ENCODE measurements at regions not wholly inside any gene's neighbourhood (a gene's known extent, or its start where the extent isn't known, plus 50 kb on each side); places are given as distances from the start of the nearest gene placed in this dataset.

DNA sequence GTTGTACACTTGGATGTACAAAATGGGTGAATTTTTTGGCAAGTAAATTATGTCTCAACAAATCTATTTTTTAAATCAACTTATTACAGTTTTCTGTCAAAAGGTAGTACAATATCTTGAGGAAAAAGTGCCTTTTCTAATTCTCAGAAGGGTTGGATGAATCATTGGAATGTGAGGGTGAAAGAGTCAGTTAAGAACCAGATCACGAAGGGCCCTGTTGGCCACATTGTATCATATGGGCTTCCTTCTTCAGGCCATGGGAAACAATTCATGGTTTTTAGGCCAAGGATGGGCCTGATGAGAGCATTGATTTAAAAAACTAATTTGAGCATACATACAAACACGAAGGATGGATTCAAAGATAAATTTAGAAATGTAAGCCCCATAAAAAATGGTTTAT lies 503.7 kb downstream of the TNS3 start:
- TF ChIP-seq POLR2A (IDR thresholded peaks at IDR 0.05; ENCODE audit: low read depth, low read length): no peak
- no peak for TF ChIP-seq RAD21 (IDR thresholded peaks at IDR 0.05; ENCODE audit: low read length)
- no peak for TF ChIP-seq CTCF (conservative IDR thresholded peaks at IDR 0.05; ENCODE audit: low read depth, low read length)
- no peak for TF ChIP-seq RFX5 (IDR thresholded peaks at IDR 0.05; ENCODE audit: low read depth, low read length)
- no peak for TF ChIP-seq BHLHE40 (IDR thresholded peaks at IDR 0.05; ENCODE audit: low read depth, low read length)
- TF ChIP-seq FOS (IDR thresholded peaks at IDR 0.05; ENCODE audit: low read depth, low read length): no peak
- TF ChIP-seq NFE2L2 (IDR thresholded peaks at IDR 0.05; ENCODE audit: low read depth, low read length): no peak
- no peak for TF ChIP-seq MAZ (IDR thresholded peaks at IDR 0.05; ENCODE audit: borderline replicate concordance, low read depth, low read length)
- no peak for TF ChIP-seq MAFK (IDR thresholded peaks at IDR 0.05; ENCODE audit: low read depth, low read length)
- no peak; the same call in 1 of the 2 replicates for TF ChIP-seq CEBPB (IDR thresholded peaks at IDR 0.05; ENCODE audit: low read depth, low read length)

All from IMR-90 (cell line).